Panc1 (cell line): ENCODE measurements at regions not wholly inside any gene's neighbourhood (a gene's known extent, or its start where the extent isn't known, plus 50 kb on each side); places are given as distances from the start of the nearest gene placed in this dataset.

Experiments
- ATAC-seq: fragments of 200-7000 bp; cut with Tn5 transposase; 2 replicates; pipeline ENCODE4 v1.9.1; 2020; ENCODE audit warnings: mild to moderate bottlenecking, moderate library complexity
- BruUV-seq: library from RNA; stranded (reverse); fragments of 400-500 nt; replicated peaks from 2 replicates; lab custom pipeline; 2021; lab: Mats Ljungman, UMichigan
- CTCF ChIA-PET: fragments of 300-600 bp; sonication (Branson Sonifier 250); formaldehyde crosslinking; loops from one replicate; lab custom pipeline; 2022; ENCODE audit warnings: antibody characterized with exemption; lab: Charles Lee
- POLR2A ChIA-PET: fragments of 300-600 bp; sonication (Branson Sonifier 250); formaldehyde crosslinking; loops from one replicate; lab custom pipeline; 2022; ENCODE audit warnings: antibody characterized with exemption; lab: Charles Lee
- DNase-seq: peaks from one replicate; pipeline ENCODE4 v3.0.0-alpha.2; 2010; ENCODE audit warnings: low read depth, low spot score
- H3K27ac ChIP-seq: 2 replicates; pipeline ENCODE4 v1.5.1; 2011; ENCODE audit warnings: mild to moderate bottlenecking, low read length, inconsistent platforms
- H3K27me3 ChIP-seq: fragments of 200-500 bp; sonication (Bioruptor generic); 2 replicates; pipeline ENCODE4 v1.6.0; 2014; ENCODE audit warnings: low read length, inconsistent platforms; ENCODE audit not compliant: control insufficient read depth, insufficient read depth
- H3K36me3 ChIP-seq: fragments of 200-500 bp; sonication (Bioruptor generic); 2 replicates; pipeline ENCODE4 v1.5.1; 2014; ENCODE audit warnings: inconsistent platforms, mild to moderate bottlenecking, low read length, moderate library complexity; ENCODE audit not compliant: control insufficient read depth, insufficient read depth
- H3K4me1 ChIP-seq: 2 replicates; pipeline ENCODE4 v1.5.1; 2011; ENCODE audit warnings: inconsistent platforms, mild to moderate bottlenecking, low read length, moderate library complexity; ENCODE audit not compliant: control insufficient read depth, insufficient read depth
- H3K4me3 ChIP-seq, 2 experiments: 2 replicates each; pipeline ENCODE4 v1.5.1; 2011 to 2012; ENCODE audit warnings: low read depth in 2 of 2, low read length in 2 of 2, mild to moderate bottlenecking in 2 of 2, inconsistent platforms in 1 of 2, moderate library complexity in 1 of 2
- H3K9me3 ChIP-seq: fragments of 200-500 bp; sonication (Bioruptor generic); 2 replicates; pipeline ENCODE4 v1.5.1; 2014; ENCODE audit warnings: low read depth, mild to moderate bottlenecking, inconsistent platforms, low read length, moderate library complexity; ENCODE audit not compliant: control insufficient read depth, insufficient read depth
- CTCF ChIP-seq: fragments of 450-650 bp; IDR thresholded peaks from 2 replicates; pipeline ENCODE4 v1.5.1; 2017; ENCODE audit warnings: mild to moderate bottlenecking
- POLR2AphosphoS5 ChIP-seq: IDR thresholded peaks from 2 replicates; pipeline ENCODE4 v1.6.1; 2012; ENCODE audit warnings: mild to moderate bottlenecking, low read depth, low read length, moderate library complexity
- REST ChIP-seq, 2 experiments: IDR thresholded peaks; 2 replicates each; pipeline ENCODE4 v1.6.1; 2011 to 2012; ENCODE audit warnings: low read depth in 2 of 2, control low read depth in 1 of 2, low read length in 1 of 2, mild to moderate bottlenecking in 1 of 2, moderate library complexity in 1 of 2; ENCODE audit not compliant: insufficient read depth in 1 of 2
- SIN3A ChIP-seq: IDR thresholded peaks from 2 replicates; pipeline ENCODE4 v1.6.1; 2012; ENCODE audit warnings: low read depth, mild to moderate bottlenecking, low read length, moderate library complexity, borderline replicate concordance; ENCODE audit not compliant: insufficient read depth
- TCF7L2 ChIP-seq: IDR thresholded peaks from 2 replicates; pipeline ENCODE4 v1.6.1; 2011; ENCODE audit warnings: mild to moderate bottlenecking, low read depth, low read length, inconsistent platforms
- in situ Hi-C: cut with HindIII; loops from 2 replicates; pipeline ENCODE4 v1.10.0; 2016; ENCODE audit warnings: low sequenced_read_pairs, low pct_unique_long_range_greater_than_20kb
- intact Hi-C: fragments of 100-400 bp; cut with micrococcal nuclease; formaldehyde crosslinking; loops from one replicate; pipeline ENCODE4 v1.10.0; 2022; ENCODE audit not compliant: unreplicated experiment

GRCh38 chr3:109852283-109852682, 514.9 kb upstream of the DPPA4 start:
- in situ Hi-C loops: no loop called here
- no peak overlapping the region for H3K27ac ChIP-seq
- ATAC-seq (no peak), DNase-seq (no peak)
- intact Hi-C loops: no loop called here
- no TSS peak for BruUV-seq
- no peaks in the 10 kb centered on the region for H3K4me1 ChIP-seq
- H3K36me3 ChIP-seq: no peaks in the 10 kb centered on the region
- ChIA-PET CTCF (no interaction called here), POLR2A (no interaction called here)
- peaks cover 18% of the 10 kb centered on the region for H3K9me3 ChIP-seq
- no peaks in the 10 kb centered on the region for H3K27me3 ChIP-seq
- no peak overlapping the region for H3K4me3 ChIP-seq
- TF ChIP-seq REST (IDR thresholded peaks at IDR 0.05; ENCODE audit: insufficient read depth in 1 of 2, low read depth in 2 of 2, low read length in 1 of 2) (no peak), POLR2AphosphoS5 (no peak), CTCF (no peak), SIN3A (no peak), TCF7L2 (no peak)

DNA sequence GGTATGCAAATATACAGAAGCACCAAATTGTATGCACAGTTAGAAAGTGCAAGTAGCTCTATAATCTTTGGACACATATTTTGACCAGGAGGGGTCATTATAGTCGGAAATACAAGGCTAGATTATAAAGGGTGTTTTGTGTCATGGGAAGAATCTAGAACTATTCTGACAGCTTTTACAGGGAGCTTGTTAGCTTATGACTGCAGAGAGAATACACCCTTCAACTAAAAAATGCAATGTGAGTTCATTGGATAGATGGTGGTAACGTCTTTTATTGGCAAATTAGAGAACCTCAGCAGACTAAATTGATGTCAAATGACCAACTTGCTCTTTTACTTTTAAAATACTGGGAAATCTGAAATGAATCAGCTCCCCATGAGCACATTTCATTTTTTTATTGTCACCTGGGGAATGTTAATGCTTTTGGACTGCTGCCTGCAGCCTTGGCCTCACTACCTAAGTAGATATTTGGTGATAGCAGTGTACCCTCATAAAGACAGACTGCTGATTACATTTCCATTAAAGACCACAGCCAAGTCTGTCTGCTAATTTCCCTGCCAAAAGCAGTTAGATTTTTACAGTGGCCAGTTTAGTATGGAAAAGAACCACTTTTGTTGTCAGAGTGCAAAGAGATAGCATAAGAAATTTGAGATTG, 515.9 kb upstream of the DPPA4 start:
- intact Hi-C loops: no loop called here
- no TSS peak for BruUV-seq
- H3K36me3 ChIP-seq: no peaks in the 10 kb centered on the region
- ATAC-seq (no peak), DNase-seq (no peak)
- in situ Hi-C loops: no loop called here
- H3K4me3 ChIP-seq: no peak overlapping the region
- ChIA-PET POLR2A (no interaction called here), CTCF (no interaction called here)
- H3K27ac ChIP-seq: no peak overlapping the region
- H3K4me1 ChIP-seq: no peaks in the 10 kb centered on the region
- TF ChIP-seq TCF7L2 (no peak), SIN3A (no peak), CTCF (no peak)
- H3K27me3 ChIP-seq: no peaks in the 10 kb centered on the region
- H3K9me3 ChIP-seq: peaks cover 18% of the 10 kb centered on the region
